NCI-H345 (cell line): ENCODE measurements at regions not wholly inside any gene's neighbourhood (a gene's known extent, or its start where the extent isn't known, plus 50 kb on each side); places are given as distances from the start of the nearest gene placed in this dataset.
A peak's percentile ranks its signal among the peaks of the same experiment; 100 is the strongest.
"Not testable (repeated sequence)": the region's sequence is repeated elsewhere in the genome, so short reads cannot be mapped to it uniquely, and the experiment has no call there.

Experiments
- DNase-seq: peaks from one replicate; lab custom pipeline; 2025; lab: John Stamatoyannopoulos, UW

- DNase-seq = no peak
Observed at GRCh38 chr2:125596612-125597011, 1059.3 kb upstream of the GYPC start.

DNA sequence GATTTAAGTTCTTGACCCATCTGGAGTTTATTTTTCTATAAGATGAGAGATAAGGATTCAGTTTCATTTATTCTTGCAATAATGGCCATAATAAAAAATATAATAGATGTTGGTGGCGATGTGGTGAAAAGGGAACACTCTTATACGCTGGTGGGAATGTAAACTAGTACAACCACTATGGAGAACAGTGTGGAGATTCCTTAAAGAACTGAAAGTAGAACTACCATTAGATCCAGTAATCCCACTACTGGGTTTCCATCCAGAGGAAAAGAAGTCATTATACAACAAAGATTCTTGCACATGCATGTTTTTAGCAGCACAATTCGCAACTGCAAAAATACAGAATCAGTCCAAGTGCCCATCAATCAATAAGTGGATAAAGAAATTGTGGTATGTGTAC, 1040.5 kb upstream of the GYPC start:
- DNase-seq = no peak

DNA sequence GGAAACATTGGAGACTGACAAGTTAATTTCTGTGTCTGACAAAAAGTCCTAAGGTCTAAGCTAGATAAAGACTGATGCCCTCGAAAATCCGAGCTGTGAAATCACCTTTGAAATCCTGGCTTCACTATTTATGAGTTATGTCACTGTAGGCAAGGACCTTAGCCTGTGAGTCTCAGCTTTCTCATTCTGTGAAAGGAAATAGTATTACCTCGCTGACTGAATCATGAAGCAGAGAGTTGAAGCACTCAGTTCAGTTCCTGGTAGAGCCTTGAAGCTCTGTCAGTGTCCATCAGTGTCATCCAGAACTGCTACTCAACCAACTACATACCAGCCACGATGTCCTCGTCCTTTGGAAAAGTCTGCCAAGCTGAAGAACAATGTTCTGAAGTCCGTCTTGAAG, 1025.6 kb upstream of the GYPC start:
- no peak for DNase-seq

DNA sequence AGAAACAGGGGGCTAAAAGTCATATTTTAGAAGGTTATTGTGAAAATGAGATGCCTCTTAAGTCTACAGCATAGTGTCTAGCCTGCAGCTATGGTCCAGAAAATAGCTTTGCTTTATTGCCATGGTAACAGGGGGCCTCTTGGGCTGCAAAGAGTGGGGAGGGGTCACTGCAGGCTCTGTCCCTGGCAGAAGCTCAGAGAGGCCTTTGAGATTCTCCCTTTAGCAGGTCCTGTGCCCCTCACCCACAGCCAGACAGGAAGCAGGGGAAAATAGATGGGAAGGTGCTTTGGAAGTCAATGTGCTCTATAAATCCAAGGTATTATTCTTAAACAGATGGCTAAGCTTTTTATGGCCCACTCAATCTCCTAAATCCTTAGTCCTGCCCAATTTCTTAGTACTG, 1021.3 kb upstream of the GYPC start:
- DNase-seq = no peak

GRCh38 chr2:125638345-125638744, 1017.6 kb upstream of the GYPC start:
- DNase-seq = no peak

- DNase-seq = no peak
Observed at GRCh38 chr2:125642032-125642431, 1013.9 kb upstream of the GYPC start.

- no peak for DNase-seq
Observed at GRCh38 chr2:125643128-125643527, 1012.8 kb upstream of the GYPC start.

DNA sequence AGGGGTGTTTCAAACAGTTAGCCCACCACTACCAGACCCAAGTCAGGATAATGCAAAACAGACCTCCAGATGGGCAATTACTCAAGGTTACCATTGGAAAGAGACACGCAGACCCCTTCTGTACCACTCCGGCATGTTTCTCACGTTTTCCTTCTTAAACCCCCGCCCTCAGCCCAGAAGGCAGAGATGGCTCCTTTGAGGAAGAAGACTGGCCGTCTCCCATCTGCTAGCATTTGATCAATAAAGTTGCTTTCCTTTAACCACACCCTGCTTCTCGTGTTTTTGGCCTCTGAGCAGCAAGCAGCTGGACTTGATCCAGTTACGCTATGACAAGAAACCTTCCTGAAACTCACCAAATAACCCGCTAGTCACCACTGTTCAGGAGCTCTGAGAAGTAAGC, 1012.4 kb upstream of the GYPC start:
- no peak for DNase-seq

GRCh38 chr2:125644257-125644656, 1011.7 kb upstream of the GYPC start:
- DNase-seq = peak; percentile 13

DNA sequence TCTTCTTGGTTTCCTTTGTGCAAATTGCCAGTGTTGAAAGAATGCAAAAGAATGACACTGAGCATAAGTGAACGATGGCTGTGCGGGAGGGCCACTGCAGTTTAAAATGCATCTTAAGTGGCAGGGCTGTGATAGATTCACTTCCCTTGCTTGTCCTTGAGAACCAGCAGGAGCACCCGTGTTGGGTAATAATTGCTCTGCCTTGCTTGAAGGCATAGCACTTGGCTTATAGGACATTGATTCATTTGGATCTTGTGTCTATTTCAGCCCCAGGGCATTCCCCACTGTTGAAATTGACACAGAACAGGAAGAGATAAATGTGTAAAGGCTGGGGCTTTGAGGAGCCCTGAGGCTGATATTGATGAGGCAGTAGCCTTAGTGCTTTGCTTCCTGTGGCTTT, 1003.7 kb upstream of the GYPC start:
- DNase-seq = peak; percentile 4

DNA sequence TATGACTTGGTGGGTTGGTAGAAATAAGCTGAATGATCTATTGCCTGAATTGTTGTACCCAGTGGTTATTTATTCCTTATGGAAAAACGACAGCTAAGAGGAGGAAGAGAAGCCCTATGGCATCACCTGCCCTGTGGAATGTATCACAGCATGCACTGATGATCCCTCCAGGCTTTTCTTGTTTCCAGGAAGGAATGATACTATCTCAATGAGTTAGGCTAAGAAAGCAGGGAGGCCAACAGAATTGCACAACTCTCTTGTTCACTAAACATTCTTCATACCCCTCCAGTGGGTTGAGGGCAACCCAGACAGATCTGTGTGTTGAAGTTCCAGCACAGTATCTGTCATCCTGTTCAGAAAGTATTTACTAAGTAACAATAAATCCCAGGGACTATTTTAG, 1001.7 kb upstream of the GYPC start:
- DNase-seq = no peak

GRCh38 chr2:125656190-125656589, 999.8 kb upstream of the GYPC start:
- no peak for DNase-seq

DNA sequence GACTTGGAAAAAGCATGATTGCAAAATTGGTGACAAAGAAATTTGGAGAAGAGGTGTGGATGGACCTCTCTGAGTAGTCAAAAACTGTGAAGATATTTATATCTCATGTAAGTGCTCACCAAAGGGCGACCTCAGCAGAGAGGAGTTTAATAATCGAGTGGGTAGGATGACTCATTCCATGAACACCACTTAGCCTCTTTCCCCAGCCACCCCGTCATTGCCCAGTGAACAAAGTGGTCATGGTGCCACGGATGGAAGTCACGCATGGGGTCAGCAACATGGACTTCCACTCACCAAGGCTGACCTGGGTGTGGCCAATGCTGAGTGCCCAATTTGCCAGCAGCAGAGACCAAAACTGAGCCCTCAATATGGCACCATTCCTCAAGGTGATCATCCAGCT, 997.4 kb upstream of the GYPC start:
- no peak for DNase-seq

GRCh38 chr2:125660369-125660768, 995.6 kb upstream of the GYPC start:
- not testable (repeated sequence) for DNase-seq

DNA sequence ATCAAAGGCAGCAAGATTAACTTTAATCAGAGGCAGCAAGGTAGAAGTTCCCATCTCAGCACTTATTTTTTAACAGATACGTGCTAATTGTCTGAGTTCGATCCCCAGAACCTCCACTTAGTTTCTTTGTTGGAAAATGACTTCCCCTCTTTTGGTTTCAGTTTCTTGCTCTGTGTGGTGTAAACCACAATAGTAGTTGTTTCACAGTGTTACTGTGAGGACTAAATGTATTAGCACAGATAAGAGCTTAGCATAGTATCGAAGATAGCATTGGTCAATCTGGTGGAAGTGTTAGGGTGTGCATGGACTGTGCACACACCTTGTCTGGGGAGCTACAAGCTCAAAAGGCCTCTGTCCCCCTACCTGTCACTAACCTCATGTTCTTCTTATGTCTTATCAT, 988.3 kb upstream of the GYPC start:
- no peak for DNase-seq

GRCh38 chr2:125679903-125680302, 976.1 kb upstream of the GYPC start:
- DNase-seq = no peak

- no peak for DNase-seq
Observed at GRCh38 chr2:125680809-125681208, 975.1 kb upstream of the GYPC start.

- no peak for DNase-seq
Observed at GRCh38 chr2:125681576-125681975, 974.4 kb upstream of the GYPC start.

DNA sequence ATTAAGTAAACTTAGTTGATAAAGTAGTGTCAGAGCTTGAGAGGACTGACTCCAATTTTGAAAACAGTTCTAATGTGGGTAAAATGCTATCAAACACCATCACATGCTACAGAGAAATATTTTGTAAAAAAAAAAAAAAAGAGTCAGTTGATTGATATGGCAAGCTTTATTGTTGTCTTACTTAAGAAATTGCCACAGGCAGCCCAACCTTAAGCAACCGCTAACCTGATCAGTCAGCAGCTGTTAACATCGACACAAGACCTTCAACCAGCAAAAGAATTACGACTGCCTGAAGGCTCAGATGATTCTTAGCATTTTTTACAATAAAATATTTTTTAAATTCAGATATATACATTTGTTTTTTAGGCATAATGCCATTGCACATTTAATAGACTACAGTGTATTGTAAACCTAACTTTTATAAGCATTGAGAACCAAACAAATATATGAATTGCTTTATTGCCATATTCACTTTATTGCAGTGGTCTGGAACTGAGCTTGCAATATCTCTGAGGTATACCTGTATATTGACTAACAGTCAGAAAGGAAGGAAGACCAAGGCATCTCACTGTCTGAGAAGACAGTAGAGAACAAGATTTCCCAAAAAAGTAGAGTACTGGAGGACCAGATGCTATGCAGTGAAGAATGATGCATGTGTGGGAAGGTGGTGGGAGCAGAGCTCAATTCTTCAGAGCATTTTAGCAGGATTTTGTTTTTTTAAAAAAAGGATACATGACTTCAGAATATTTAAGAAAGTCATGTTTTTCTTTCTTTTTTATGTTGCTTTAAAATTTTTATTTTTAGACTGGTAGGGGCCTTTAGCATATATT, 973.8 kb upstream of the GYPC start:
- DNase-seq = no peak

DNA sequence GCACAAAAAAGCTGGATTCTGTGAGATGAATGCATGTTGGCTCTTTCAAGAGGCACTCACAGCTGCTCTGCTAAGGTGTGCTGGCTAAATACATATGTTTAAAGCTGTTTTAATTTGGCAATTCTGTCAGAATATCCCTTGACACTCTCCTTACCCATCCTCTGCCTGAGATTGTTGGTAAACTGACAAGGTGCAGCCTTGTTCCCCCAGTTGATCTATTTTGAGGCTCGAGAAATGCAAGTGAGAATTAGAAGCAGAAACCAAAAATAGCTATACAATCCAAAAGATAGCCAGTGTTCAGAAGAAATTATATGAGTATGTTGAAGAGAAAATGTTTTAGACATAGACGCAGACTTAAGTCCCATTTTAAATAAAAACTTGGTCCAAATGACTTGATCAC, 971.7 kb upstream of the GYPC start:
- DNase-seq = no peak

DNA sequence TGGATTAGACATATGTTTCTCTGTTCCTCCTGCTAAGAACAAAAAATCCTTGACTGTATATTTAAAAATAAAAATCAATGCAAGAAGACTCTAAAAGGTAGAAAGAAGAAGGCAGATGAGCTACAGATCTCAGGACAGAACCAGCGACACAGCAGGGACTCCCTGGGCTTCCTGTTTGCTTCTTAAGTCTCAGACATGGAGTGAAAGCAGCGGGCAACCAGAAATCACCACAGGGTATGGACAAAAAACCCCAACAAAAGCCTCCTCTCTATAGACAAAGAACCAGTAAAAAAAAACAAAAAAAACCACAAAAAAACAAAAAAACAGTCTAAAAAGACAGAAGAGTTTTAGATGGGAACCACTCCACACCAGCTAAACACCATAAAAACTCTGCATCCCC, 971.0 kb upstream of the GYPC start:
- no peak for DNase-seq

- DNase-seq = peak; percentile 80
Observed at GRCh38 chr2:125696560-125696959, 959.4 kb upstream of the GYPC start.

- DNase-seq = no peak
Observed at GRCh38 chr2:125698280-125698679, 957.7 kb upstream of the GYPC start.

- DNase-seq = no peak
Observed at GRCh38 chr2:125701070-125701469, 954.9 kb upstream of the GYPC start.
